K562 (cell line): ENCODE measurements at regions not wholly inside any gene's neighbourhood (a gene's known extent, or its start where the extent isn't known, plus 50 kb on each side); places are given as distances from the start of the nearest gene placed in this dataset.
A peak's percentile ranks its signal among the peaks of the same experiment; 100 is the strongest.

ENCODE experiments used
- AFF1 ChIP-seq, 2 experiments: fragments of 450-650 bp; IDR thresholded peaks; 2 replicates each; pipeline ENCODE4 v1.6.1; 2018; ENCODE audit warnings: mild to moderate bottlenecking in 2 of 2, low read depth in 1 of 2; ENCODE audit not compliant: partially characterized antibody in 2 of 2
- ARNT ChIP-seq, 2 experiments: fragments of 450-650 bp; IDR thresholded peaks; 2 replicates each; pipeline ENCODE4 v1.6.1; 2016; ENCODE audit warnings: mild to moderate bottlenecking in 1 of 2
- CGGBP1 ChIP-seq: fragments of 250-450 bp; sonication (Bioruptor Pico); IDR thresholded peaks from 2 replicates; pipeline ENCODE4 v1.9.0; 2021; ENCODE audit warnings: mild to moderate bottlenecking
- FOXA3 ChIP-seq, 2 experiments: fragments of 450-650 bp in 1 of 2; sonication (generic) in 1 of 2; formaldehyde crosslinking; IDR thresholded peaks in 1 of 2; conservative IDR thresholded peaks in 1 of 2; 2 replicates each; pipeline versions ENCODE4 v1.4.0 to v1.8.0; 2020 to 2022; ENCODE audit warnings: mild to moderate bottlenecking in 2 of 2, missing genetic modification reagents in 1 of 2
- HDAC6 ChIP-seq: IDR thresholded peaks from 2 replicates; pipeline ENCODE4 v1.6.1; 2012; ENCODE audit warnings: low read depth, mild to moderate bottlenecking, control low read depth, inconsistent platforms, low read length, moderate library complexity
- MYC ChIP-seq, 2 experiments: fragments of 250-450 bp in 1 of 2; sonication (Bioruptor Pico) in 1 of 2; IDR thresholded peaks; 2 replicates each; pipeline versions ENCODE4 v1.5.1 to v1.6.1; 2012 to 2021; ENCODE audit warnings: low read depth in 2 of 2, borderline replicate concordance in 1 of 2, improper control_type of control experiment in 1 of 2, low read length in 1 of 2, mild to moderate bottlenecking in 1 of 2, moderate library complexity in 1 of 2
- PREB ChIP-seq: sonication (generic); formaldehyde crosslinking; IDR thresholded peaks from 2 replicates; pipeline ENCODE4 v1.8.1; 2023; ENCODE audit warnings: mild to moderate bottlenecking, missing genetic modification reagents
- SMARCC2 ChIP-seq: fragments of 450-650 bp; IDR thresholded peaks from 2 replicates; pipeline ENCODE4 v1.6.1; 2017; ENCODE audit warnings: antibody characterized with exemption, moderate library complexity, mild to moderate bottlenecking, low read depth
- TAF9B ChIP-seq: fragments of 450-650 bp; IDR thresholded peaks from 2 replicates; pipeline ENCODE4 v1.6.1; 2018; ENCODE audit warnings: mild to moderate bottlenecking; ENCODE audit not compliant: partially characterized antibody
- TEAD2 ChIP-seq: fragments of 450-650 bp; IDR thresholded peaks from 2 replicates; pipeline ENCODE4 v1.6.1; 2016; ENCODE audit warnings: missing genetic modification characterization, control low read depth, missing compliant biosample characterization
- ZBTB8A ChIP-seq: fragments of 450-650 bp; IDR thresholded peaks from 2 replicates; pipeline ENCODE4 v1.6.1; 2018; ENCODE audit warnings: mild to moderate bottlenecking, moderate library complexity; ENCODE audit not compliant: partially characterized antibody
- ZFP91 ChIP-seq: sonication (generic); formaldehyde crosslinking; IDR thresholded peaks from 2 replicates; pipeline ENCODE4 v1.8.0; 2022; ENCODE audit warnings: mild to moderate bottlenecking, missing genetic modification reagents
- ZNF217 ChIP-seq: sonication (generic); formaldehyde crosslinking; IDR thresholded peaks from 2 replicates; pipeline ENCODE4 v1.8.0; 2022; ENCODE audit warnings: mild to moderate bottlenecking, missing genetic modification reagents
- TF ChIP-seq, protein P1 (sequence below): fragments of 250-450 bp; sonication (Bioruptor Pico); IDR thresholded peaks from 2 replicates; pipeline ENCODE4 v1.8.0; 2022; ENCODE audit warnings: moderate library complexity, mild to moderate bottlenecking, inconsistent platforms
- TF ChIP-seq, protein P2 (sequence below): fragments of 250-450 bp; sonication (Bioruptor Pico); IDR thresholded peaks from 2 replicates; pipeline ENCODE4 v1.5.0; 2020; ENCODE audit warnings: mild to moderate bottlenecking, borderline replicate concordance

GRCh38 chr1:224499204-224499603 lies 64.6 kb upstream of the WDR26 start (continued):
- TF ChIP-seq FOXA3 (CRISPR knock-in tag; conservative IDR thresholded peaks at IDR 0.05 in 1 of 2, IDR thresholded peaks at IDR 0.05 in 1 of 2) (no peak), CGGBP1 (no peak), SMARCC2 (0 out of 2 replicates have a peak, but pooled peaks have one; percentile 45), TEAD2 (tag) (no peak), ZNF217 (CRISPR knock-in tag) (no peak), AFF1 (IDR thresholded peaks at IDR 0.05; ENCODE audit: low read depth in 1 of 2, partially characterized antibody in 2 of 2) (no peak), ARNT (IDR thresholded peaks at IDR 0.05) (peak in 1 of 2 experiments; percentile 74; a peak in 1 of 4 replicates), ZBTB8A (no peak), PREB (CRISPR knock-in tag) (no peak), MYC (IDR thresholded peaks at IDR 0.05; ENCODE audit: low read depth, low read length) (peak; percentile 42; the same call in 1 of the 2 replicates), MYC (CRISPR knock-in tag; IDR thresholded peaks at IDR 0.05; ENCODE audit: borderline replicate concordance, low read depth) (no peak), HDAC6 (no peak), ZFP91 (CRISPR knock-in tag) (no peak), TAF9B (no peak)
- TF ChIP-seq, protein P1, sequence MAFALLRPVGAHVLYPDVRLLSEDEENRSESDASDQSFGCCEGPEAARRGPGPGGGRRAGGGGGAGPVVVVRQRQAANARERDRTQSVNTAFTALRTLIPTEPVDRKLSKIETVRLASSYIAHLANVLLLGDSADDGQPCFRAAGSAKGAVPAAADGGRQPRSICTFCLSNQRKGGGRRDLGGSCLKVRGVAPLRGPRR (CRISPR knock-in tag) = no peak
- TF ChIP-seq, protein P2, sequence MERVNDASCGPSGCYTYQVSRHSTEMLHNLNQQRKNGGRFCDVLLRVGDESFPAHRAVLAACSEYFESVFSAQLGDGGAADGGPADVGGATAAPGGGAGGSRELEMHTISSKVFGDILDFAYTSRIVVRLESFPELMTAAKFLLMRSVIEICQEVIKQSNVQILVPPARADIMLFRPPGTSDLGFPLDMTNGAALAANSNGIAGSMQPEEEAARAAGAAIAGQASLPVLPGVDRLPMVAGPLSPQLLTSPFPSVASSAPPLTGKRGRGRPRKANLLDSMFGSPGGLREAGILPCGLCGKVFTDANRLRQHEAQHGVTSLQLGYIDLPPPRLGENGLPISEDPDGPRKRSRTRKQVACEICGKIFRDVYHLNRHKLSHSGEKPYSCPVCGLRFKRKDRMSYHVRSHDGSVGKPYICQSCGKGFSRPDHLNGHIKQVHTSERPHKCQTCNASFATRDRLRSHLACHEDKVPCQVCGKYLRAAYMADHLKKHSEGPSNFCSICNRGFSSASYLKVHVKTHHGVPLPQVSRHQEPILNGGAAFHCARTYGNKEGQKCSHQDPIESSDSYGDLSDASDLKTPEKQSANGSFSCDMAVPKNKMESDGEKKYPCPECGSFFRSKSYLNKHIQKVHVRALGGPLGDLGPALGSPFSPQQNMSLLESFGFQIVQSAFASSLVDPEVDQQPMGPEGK (CRISPR knock-in tag) = no peak
